Panc1 (cell line): ENCODE measurements at regions not wholly inside any gene's neighbourhood (a gene's known extent, or its start where the extent isn't known, plus 50 kb on each side); places are given as distances from the start of the nearest gene placed in this dataset.
"Not testable (repeated sequence)": the region's sequence is repeated elsewhere in the genome, so short reads cannot be mapped to it uniquely, and the experiment has no call there.

ENCODE experiments used
- ATAC-seq: fragments of 200-7000 bp; cut with Tn5 transposase; 2 replicates; pipeline ENCODE4 v1.9.1; 2020; ENCODE audit warnings: mild to moderate bottlenecking, moderate library complexity
- BruUV-seq: library from RNA; stranded (reverse); fragments of 400-500 nt; replicated peaks from 2 replicates; lab custom pipeline; 2021; lab: Mats Ljungman, UMichigan
- CTCF ChIA-PET: fragments of 300-600 bp; sonication (Branson Sonifier 250); formaldehyde crosslinking; loops from one replicate; lab custom pipeline; 2022; ENCODE audit warnings: antibody characterized with exemption; lab: Charles Lee
- POLR2A ChIA-PET: fragments of 300-600 bp; sonication (Branson Sonifier 250); formaldehyde crosslinking; loops from one replicate; lab custom pipeline; 2022; ENCODE audit warnings: antibody characterized with exemption; lab: Charles Lee
- DNase-seq: peaks from one replicate; pipeline ENCODE4 v3.0.0-alpha.2; 2010; ENCODE audit warnings: low read depth, low spot score
- H3K27ac ChIP-seq: 2 replicates; pipeline ENCODE4 v1.5.1; 2011; ENCODE audit warnings: mild to moderate bottlenecking, low read length, inconsistent platforms
- H3K27me3 ChIP-seq: fragments of 200-500 bp; sonication (Bioruptor generic); 2 replicates; pipeline ENCODE4 v1.6.0; 2014; ENCODE audit warnings: low read length, inconsistent platforms; ENCODE audit not compliant: control insufficient read depth, insufficient read depth
- H3K36me3 ChIP-seq: fragments of 200-500 bp; sonication (Bioruptor generic); 2 replicates; pipeline ENCODE4 v1.5.1; 2014; ENCODE audit warnings: inconsistent platforms, mild to moderate bottlenecking, low read length, moderate library complexity; ENCODE audit not compliant: control insufficient read depth, insufficient read depth
- H3K4me1 ChIP-seq: 2 replicates; pipeline ENCODE4 v1.5.1; 2011; ENCODE audit warnings: inconsistent platforms, mild to moderate bottlenecking, low read length, moderate library complexity; ENCODE audit not compliant: control insufficient read depth, insufficient read depth
- H3K4me3 ChIP-seq, 2 experiments: 2 replicates each; pipeline ENCODE4 v1.5.1; 2011 to 2012; ENCODE audit warnings: low read depth in 2 of 2, low read length in 2 of 2, mild to moderate bottlenecking in 2 of 2, inconsistent platforms in 1 of 2, moderate library complexity in 1 of 2
- H3K9me3 ChIP-seq: fragments of 200-500 bp; sonication (Bioruptor generic); 2 replicates; pipeline ENCODE4 v1.5.1; 2014; ENCODE audit warnings: low read depth, mild to moderate bottlenecking, inconsistent platforms, low read length, moderate library complexity; ENCODE audit not compliant: control insufficient read depth, insufficient read depth
- CTCF ChIP-seq: fragments of 450-650 bp; IDR thresholded peaks from 2 replicates; pipeline ENCODE4 v1.5.1; 2017; ENCODE audit warnings: mild to moderate bottlenecking
- POLR2AphosphoS5 ChIP-seq: IDR thresholded peaks from 2 replicates; pipeline ENCODE4 v1.6.1; 2012; ENCODE audit warnings: mild to moderate bottlenecking, low read depth, low read length, moderate library complexity
- REST ChIP-seq, 2 experiments: IDR thresholded peaks; 2 replicates each; pipeline ENCODE4 v1.6.1; 2011 to 2012; ENCODE audit warnings: low read depth in 2 of 2, control low read depth in 1 of 2, low read length in 1 of 2, mild to moderate bottlenecking in 1 of 2, moderate library complexity in 1 of 2; ENCODE audit not compliant: insufficient read depth in 1 of 2
- SIN3A ChIP-seq: IDR thresholded peaks from 2 replicates; pipeline ENCODE4 v1.6.1; 2012; ENCODE audit warnings: low read depth, mild to moderate bottlenecking, low read length, moderate library complexity, borderline replicate concordance; ENCODE audit not compliant: insufficient read depth
- TCF7L2 ChIP-seq: IDR thresholded peaks from 2 replicates; pipeline ENCODE4 v1.6.1; 2011; ENCODE audit warnings: mild to moderate bottlenecking, low read depth, low read length, inconsistent platforms
- in situ Hi-C: cut with HindIII; loops from 2 replicates; pipeline ENCODE4 v1.10.0; 2016; ENCODE audit warnings: low sequenced_read_pairs, low pct_unique_long_range_greater_than_20kb
- intact Hi-C: fragments of 100-400 bp; cut with micrococcal nuclease; formaldehyde crosslinking; loops from one replicate; pipeline ENCODE4 v1.10.0; 2022; ENCODE audit not compliant: unreplicated experiment

- H3K27ac ChIP-seq = no peak overlapping the region
- intact Hi-C loops = no loop called here
- no peaks in the 10 kb centered on the region for H3K4me1 ChIP-seq
- no peak overlapping the region for H3K4me3 ChIP-seq
- ChIA-PET POLR2A (no interaction called here), CTCF (no interaction called here)
- DNase-seq (no peak), ATAC-seq (no peak)
- TF ChIP-seq CTCF (no peak), REST (IDR thresholded peaks at IDR 0.05; ENCODE audit: insufficient read depth in 1 of 2, low read depth in 2 of 2, low read length in 1 of 2) (no peak), POLR2AphosphoS5 (no peak), TCF7L2 (no peak), SIN3A (no peak)
- in situ Hi-C loops = no loop called here
- H3K9me3 ChIP-seq = no peaks in the 10 kb centered on the region
- H3K27me3 ChIP-seq = no peaks in the 10 kb centered on the region
- no peaks in the 10 kb centered on the region for H3K36me3 ChIP-seq
- BruUV-seq = no TSS peak
These were observed 91.2 kb upstream of the C1QTNF7 start for GRCh38 chr4:15336410-15337167.

- in situ Hi-C loops, H3K27me3 ChIP-seq, CTCF ChIA-PET, H3K4me1 ChIP-seq, intact Hi-C loops, DNase-seq, BruUV-seq, H3K9me3 ChIP-seq, H3K4me3 ChIP-seq, POLR2A ChIA-PET, ATAC-seq, H3K36me3 ChIP-seq, H3K27ac ChIP-seq: not testable (repeated sequence)
These were observed 90.6 kb upstream of the C1QTNF7 start for GRCh38 chr4:15337168-15337657.

- intact Hi-C loops = no loop called here
- in situ Hi-C loops = no loop called here
- no peaks in the 10 kb centered on the region for H3K27me3 ChIP-seq
- H3K9me3 ChIP-seq = no peaks in the 10 kb centered on the region
- BruUV-seq = no TSS peak
- H3K36me3 ChIP-seq = no peaks in the 10 kb centered on the region
- DNase-seq (no peak), ATAC-seq (no peak)
- no peak overlapping the region for H3K4me3 ChIP-seq
- ChIA-PET CTCF (no interaction called here), POLR2A (no interaction called here)
- H3K4me1 ChIP-seq = no peaks in the 10 kb centered on the region
- H3K27ac ChIP-seq = no peak overlapping the region
- TF ChIP-seq TCF7L2 (no peak), SIN3A (no peak), REST (IDR thresholded peaks at IDR 0.05; ENCODE audit: insufficient read depth in 1 of 2, low read depth in 2 of 2, low read length in 1 of 2) (no peak), POLR2AphosphoS5 (no peak), CTCF (no peak)
These were observed 88.1 kb upstream of the C1QTNF7 start for GRCh38 chr4:15339737-15340136.
